ENCODE measurements at regions not wholly inside any gene's neighbourhood (a gene's known extent, or its start where the extent isn't known, plus 50 kb on each side); places are given as distances from the start of the nearest gene placed in this dataset.

GRCh38 chr19:31675193-31675913, 326.1 kb upstream of the TSHZ3 start:
- no peak for TF ChIP-seq CEBPB (IDR thresholded peaks at IDR 0.05)
- TF ChIP-seq TAF1 (IDR thresholded peaks at IDR 0.05; ENCODE audit: low read depth): no peak

DNA sequence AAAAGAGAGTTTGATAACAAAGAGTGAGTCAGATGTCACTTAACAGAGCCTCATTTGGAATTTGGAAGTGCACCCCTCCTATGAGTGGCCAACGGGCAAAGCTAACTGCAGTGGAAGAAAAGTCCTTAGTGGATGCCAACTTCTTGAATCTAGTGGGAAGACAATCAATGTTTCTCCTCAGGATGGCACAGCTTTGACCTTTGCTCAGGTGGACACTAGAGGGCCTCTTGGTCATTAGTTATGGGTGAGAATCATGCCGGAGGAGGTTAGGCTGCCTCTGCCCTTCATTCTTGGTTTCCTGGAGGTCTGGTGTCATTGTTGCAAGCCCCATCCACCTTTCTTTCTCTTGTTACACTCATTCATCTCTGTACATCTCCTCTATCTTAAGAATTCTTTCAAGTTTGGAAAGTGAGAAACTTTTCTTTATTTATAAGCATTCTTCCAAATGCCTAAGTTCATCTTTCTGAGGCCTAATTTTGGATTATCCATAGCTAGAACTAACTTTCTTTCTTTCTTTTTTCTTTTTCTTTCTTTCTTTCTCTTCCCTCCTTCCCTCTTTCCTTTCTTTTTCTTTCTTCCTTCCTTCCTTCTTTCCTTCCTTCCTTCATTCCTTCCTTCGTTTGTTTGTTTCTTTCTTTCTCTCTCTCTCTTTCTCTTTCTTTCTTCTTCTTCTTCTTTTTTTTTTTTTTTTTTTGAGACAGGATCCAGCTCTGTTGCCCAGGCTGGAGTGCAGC, 327.2 kb upstream of the TSHZ3 start:
- TF ChIP-seq TAF1 (IDR thresholded peaks at IDR 0.05; ENCODE audit: low read depth) (no peak), CREB1 (IDR thresholded peaks at IDR 0.05; ENCODE audit: low read depth) (no peak), CEBPB (IDR thresholded peaks at IDR 0.05) (no peak), RAD21 (IDR thresholded peaks at IDR 0.05; ENCODE audit: low read depth) (no peak), NFIC (IDR thresholded peaks at IDR 0.05) (no peak), YY1 (IDR thresholded peaks at IDR 0.05; ENCODE audit: low read depth) (no peak), ZBTB7A (IDR thresholded peaks at IDR 0.05; ENCODE audit: low read depth) (no peak), TEAD4 (IDR thresholded peaks at IDR 0.05) (no peak), USF1 (IDR thresholded peaks at IDR 0.05) (no peak), EGR1 (IDR thresholded peaks at IDR 0.05) (no peak), EP300 (IDR thresholded peaks at IDR 0.05; ENCODE audit: borderline replicate concordance) (no peak)

- TF ChIP-seq CEBPB (IDR thresholded peaks at IDR 0.05): no peak
- no peak for TF ChIP-seq FOXM1 (IDR thresholded peaks at IDR 0.05; ENCODE audit: borderline replicate concordance, low read depth)
- no peak for TF ChIP-seq YY1 (IDR thresholded peaks at IDR 0.05; ENCODE audit: low read depth)
- no peak for TF ChIP-seq NFIC (IDR thresholded peaks at IDR 0.05)
- no peak for TF ChIP-seq RAD21 (IDR thresholded peaks at IDR 0.05; ENCODE audit: low read depth)
- TF ChIP-seq ZBTB7A (IDR thresholded peaks at IDR 0.05; ENCODE audit: low read depth): no peak
- no peak for TF ChIP-seq USF1 (IDR thresholded peaks at IDR 0.05)
- TF ChIP-seq TAF1 (IDR thresholded peaks at IDR 0.05; ENCODE audit: low read depth): no peak
- TF ChIP-seq REST (IDR thresholded peaks at IDR 0.05; ENCODE audit: low read depth): no peak
- TF ChIP-seq TEAD4 (IDR thresholded peaks at IDR 0.05): no peak
- no peak for TF ChIP-seq CREB1 (IDR thresholded peaks at IDR 0.05; ENCODE audit: low read depth)
- TF ChIP-seq EGR1 (IDR thresholded peaks at IDR 0.05): no peak
- no peak for TF ChIP-seq TCF12 (IDR thresholded peaks at IDR 0.05; ENCODE audit: low read depth)
- no peak for TF ChIP-seq EP300 (IDR thresholded peaks at IDR 0.05; ENCODE audit: borderline replicate concordance)
- no peak for TF ChIP-seq MAX (IDR thresholded peaks at IDR 0.05)
Measured at GRCh38 chr19:31678421-31678820, 329.2 kb upstream of the TSHZ3 start.

GRCh38 chr19:31681121-31681520, 331.9 kb upstream of the TSHZ3 start:
- TF ChIP-seq ZBTB7A (IDR thresholded peaks at IDR 0.05; ENCODE audit: low read depth) (no peak), TAF1 (IDR thresholded peaks at IDR 0.05; ENCODE audit: low read depth) (no peak), EP300 (IDR thresholded peaks at IDR 0.05; ENCODE audit: borderline replicate concordance) (no peak), FOXM1 (IDR thresholded peaks at IDR 0.05; ENCODE audit: borderline replicate concordance, low read depth) (no peak), USF1 (IDR thresholded peaks at IDR 0.05) (no peak), EGR1 (IDR thresholded peaks at IDR 0.05) (no peak)

GRCh38 chr19:31693131-31693932, 344.1 kb upstream of the TSHZ3 start:
- TF ChIP-seq NFIC (IDR thresholded peaks at IDR 0.05) (no peak), USF1 (IDR thresholded peaks at IDR 0.05) (no peak), CREB1 (IDR thresholded peaks at IDR 0.05; ENCODE audit: low read depth) (no peak), RAD21 (IDR thresholded peaks at IDR 0.05; ENCODE audit: low read depth) (no peak), TEAD4 (IDR thresholded peaks at IDR 0.05) (no peak), TAF1 (IDR thresholded peaks at IDR 0.05; ENCODE audit: low read depth) (no peak), EP300 (IDR thresholded peaks at IDR 0.05; ENCODE audit: borderline replicate concordance) (no peak), TCF12 (IDR thresholded peaks at IDR 0.05; ENCODE audit: low read depth) (no peak), REST (IDR thresholded peaks at IDR 0.05; ENCODE audit: low read depth) (no peak), CEBPB (IDR thresholded peaks at IDR 0.05) (no peak), MAX (IDR thresholded peaks at IDR 0.05) (no peak), EGR1 (IDR thresholded peaks at IDR 0.05) (no peak), YY1 (IDR thresholded peaks at IDR 0.05; ENCODE audit: low read depth) (no peak), FOXM1 (IDR thresholded peaks at IDR 0.05; ENCODE audit: borderline replicate concordance, low read depth) (no peak)

All from Ishikawa (cell line).